NCI-H2171 treated with DMSO at 0.1 percent for 48 hours (cell line): ENCODE measurements at regions not wholly inside any gene's neighbourhood (a gene's known extent, or its start where the extent isn't known, plus 50 kb on each side); places are given as distances from the start of the nearest gene placed in this dataset.

Experiments used
- DNase-seq: peaks from one replicate; lab custom pipeline; 2025; lab: John Stamatoyannopoulos, UW

- DNase-seq = no peak
Measured at GRCh38 chr22:49623176-49623575, 204.5 kb downstream of the BRD1 start.

DNA sequence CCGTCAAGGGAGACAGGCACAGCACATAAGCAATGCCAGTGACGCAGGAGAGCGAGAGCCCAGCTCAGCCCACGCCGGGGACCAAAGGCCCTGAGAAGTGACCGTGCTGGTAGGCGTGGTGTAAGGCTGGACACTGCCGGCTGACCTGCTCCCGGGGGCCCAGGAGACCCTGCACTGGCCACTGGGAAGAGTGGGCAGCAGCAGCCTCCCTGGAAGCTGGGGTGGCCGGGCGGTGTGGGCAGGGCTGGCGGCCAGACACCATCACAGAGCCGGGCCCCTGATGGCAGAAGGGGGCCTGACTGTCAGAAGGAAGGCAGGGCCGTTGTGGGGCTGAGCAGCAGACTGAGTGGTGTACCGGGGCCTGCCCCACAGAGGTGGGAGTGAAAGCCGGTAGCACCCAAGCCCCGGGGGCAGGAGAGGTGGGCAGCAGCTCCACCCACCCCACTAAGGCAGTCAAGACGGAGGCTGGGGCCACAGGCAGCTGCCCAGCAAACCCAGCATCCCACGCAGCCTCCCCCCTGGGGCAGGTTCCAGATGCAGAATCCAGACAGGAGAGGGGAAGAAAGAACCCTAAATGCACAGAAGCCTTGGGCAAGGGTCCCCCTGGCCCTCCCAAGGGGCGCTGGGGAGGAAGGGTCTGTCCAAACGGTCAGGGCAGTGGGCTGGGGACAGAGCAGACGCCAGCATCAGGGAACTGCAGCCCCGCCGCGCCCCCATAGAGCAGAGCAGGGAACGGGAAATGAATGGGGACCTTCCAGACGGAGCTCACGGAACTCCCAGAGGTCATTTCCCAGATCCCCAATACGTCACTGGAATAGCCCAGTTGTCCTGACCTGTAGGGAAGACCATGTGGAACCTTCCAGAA lies 205.2 kb downstream of the BRD1 start:
- DNase-seq = no peak

- no peak for DNase-seq
Measured at GRCh38 chr22:49621601-49622210, 206.0 kb downstream of the BRD1 start.

GRCh38 chr22:49620666-49621065 lies 207.0 kb downstream of the BRD1 start:
- DNase-seq = no peak

GRCh38 chr22:49620003-49620556 lies 207.6 kb downstream of the BRD1 start:
- no peak for DNase-seq

GRCh38 chr22:49619301-49619700 lies 208.4 kb downstream of the BRD1 start:
- DNase-seq = no peak

DNA sequence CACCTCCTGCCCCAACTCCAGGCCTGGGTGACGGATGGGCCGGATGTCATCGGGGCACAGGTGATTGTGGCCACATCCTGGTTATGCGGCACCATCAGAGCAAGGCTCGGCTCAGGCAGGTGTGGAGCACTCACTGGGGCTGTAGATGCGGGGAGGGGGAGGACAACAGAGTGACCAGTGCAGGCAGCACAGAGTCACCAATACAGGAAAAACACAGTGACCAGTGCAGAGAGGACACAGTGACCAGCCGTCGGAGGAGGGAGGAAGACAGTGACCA lies 209.1 kb downstream of the BRD1 start:
- DNase-seq = no peak

GRCh38 chr22:49617866-49618676 lies 209.6 kb downstream of the BRD1 start:
- no peak for DNase-seq

DNA sequence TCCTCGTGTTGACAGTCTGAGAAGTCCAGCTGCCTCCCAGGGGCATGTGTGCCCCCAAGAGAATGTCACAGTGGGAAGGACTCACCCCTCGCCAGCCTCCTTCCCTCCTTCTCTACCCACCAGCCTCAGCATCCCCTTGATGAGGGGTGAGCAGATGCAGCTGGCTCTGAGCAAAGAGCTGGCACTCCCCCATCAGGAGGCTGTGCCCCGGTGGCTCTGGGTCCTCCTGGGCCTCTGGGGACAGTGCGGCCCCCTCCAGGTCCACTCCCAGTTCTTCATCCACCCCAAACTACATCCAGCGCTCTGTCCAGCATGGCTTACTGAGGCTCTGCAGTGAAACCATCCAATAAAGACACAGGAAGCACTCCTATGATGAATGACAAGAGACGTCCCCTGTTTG lies 210.4 kb downstream of the BRD1 start:
- DNase-seq = no peak

DNA sequence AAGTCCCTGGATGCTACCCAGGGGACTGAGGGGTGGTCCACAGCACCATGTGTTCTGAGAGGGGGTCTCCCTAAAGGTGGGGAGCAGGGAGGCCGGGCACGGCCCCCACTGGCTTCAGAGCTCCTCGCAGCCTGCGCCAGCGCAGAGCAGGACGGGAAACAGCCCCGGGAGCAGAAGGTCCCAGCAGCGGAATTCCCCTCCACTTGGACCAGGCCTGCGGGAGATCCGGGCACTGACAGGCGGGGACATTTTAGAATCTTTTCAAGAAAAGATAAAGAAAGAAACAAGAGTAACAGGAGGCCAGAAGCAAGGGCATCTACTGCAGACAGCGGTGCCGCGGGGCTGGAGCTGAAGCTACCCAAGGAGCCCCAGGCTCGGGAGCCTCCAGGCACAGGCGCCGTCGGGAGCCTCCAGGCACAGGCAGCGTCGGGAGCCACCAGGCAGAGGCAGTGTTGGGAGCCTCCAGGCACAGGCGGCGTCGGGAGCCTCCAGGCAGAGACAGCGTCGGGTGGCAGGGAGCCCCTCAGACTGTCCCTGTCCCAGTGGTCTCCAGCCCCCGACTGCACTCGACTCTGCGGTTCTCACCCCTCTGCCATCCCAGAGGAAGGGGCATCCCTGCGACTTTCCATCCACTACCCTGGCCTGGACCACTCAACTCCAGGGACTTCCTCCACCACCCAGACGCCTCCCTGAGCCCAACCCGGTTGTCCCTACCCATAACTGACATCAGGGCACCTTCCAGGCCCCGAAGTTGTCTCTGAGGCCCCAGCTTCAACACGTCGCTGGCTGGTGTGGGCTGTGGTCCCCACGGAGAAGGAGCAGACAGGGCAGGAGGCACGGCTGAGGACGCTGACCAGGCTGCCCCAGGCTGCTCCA lies 211.1 kb downstream of the BRD1 start:
- DNase-seq = no peak

DNA sequence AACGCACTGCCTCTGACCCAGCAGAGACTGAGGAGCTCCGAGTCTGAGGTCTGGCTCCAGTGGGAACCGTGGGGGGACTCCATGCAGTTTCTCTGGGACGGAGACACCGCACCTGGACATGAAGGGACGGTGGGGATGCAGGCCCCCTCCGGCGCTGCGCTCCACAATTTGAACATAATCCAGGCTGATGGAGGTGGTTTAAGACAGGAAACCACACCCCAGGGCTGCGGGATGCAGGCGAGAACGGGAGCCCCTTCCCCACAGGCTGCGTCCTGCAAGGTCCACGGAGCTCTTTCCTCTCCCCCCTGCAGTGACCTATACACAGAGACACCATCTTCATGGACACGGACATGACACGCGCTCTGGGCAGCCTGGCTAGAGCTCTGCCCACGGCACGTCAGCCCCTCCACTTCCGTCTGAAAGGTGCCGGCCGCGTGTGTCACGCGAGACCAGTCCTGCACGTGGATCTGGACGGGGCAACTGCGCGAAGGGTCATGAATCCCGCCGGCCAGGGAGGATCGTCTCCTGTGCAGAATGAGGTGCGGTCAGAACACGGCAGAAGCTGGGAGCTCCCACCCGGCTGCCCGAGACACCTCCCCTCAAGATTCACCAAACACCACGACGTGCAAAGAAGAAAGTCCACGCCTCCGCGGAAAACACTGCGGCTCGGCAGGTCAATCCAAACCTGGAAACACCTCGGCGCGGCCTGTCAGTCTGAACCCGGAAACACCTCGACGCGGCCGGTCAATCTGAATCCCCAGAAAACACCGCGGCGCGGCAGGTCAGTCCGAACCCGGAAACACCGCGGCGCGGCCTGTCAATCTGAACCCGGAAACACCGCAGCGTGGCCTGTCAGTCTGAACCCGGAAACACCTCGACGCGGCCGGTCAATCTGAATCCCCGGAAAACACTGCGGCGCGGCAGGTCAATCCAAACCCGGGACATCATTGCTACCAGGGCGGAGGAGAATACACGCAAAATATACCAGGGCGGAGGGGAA lies 212.4 kb downstream of the BRD1 start:
- DNase-seq = no peak

- no peak for DNase-seq
Measured at GRCh38 chr22:49613511-49614270, 214.0 kb downstream of the BRD1 start.

- no peak for DNase-seq
Measured at GRCh38 chr22:49613108-49613507, 214.6 kb downstream of the BRD1 start.

GRCh38 chr22:49609207-49609876 lies 218.3 kb downstream of the BRD1 start:
- DNase-seq = no peak

DNA sequence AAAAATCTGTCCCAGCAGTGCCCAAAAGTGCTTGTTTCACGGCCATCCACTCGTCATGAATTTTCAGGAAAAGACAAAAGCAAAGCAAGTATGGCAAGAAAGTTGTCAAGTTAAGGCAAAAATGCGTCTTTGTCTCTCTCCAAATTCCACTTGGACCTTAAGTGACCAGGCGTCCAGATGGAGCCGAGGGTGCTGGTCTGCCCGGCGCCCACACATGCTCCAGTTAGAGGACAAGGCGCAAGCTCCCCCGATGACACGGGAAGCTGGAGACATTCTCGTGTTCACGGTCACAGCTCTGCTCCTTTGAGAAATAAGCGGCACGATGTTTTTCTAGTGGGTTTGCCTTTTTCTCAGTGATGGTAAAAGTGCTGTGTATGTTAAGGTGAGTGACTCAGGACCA lies 219.0 kb downstream of the BRD1 start:
- DNase-seq = no peak

- DNase-seq = no peak
Measured at GRCh38 chr22:49608228-49608627, 219.4 kb downstream of the BRD1 start.

- no peak for DNase-seq
Measured at GRCh38 chr22:49607821-49608220, 219.9 kb downstream of the BRD1 start.

DNA sequence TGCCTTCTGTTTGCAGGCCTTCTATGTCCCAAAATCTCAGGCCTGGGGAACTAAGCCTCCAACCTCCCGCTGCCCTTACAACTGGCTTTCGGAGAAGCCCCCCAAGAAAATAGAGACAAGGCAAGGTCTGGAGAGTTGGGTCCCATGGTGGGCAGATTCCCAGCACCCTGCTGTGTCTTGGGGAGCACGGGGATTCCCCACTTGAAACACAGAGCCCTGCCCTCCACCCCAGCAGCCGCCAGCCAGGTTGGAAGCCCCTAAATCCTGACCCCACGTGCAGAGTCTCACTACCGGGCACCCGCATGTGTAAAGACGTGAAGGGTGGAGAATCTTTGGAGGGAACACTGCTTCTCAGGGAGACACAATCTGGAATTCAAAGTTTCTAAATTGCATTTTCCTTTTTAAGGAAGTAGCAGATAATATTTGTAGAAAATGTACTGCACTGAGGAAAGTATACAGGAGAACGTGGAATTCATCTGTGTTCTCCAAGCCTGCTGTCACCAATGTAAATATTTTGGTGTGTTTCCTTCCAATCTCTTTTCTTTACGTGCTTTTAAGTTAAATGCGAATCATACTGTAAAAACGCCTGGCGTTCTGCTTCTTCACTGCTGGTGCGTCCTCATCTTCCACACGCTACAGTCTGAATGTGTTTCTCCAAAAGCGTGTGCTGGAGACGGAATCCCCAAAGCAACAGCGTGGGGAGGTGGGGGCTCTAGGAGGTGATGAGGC lies 220.9 kb downstream of the BRD1 start:
- no peak for DNase-seq
